Muscle of back (tissue), 3 donors: ENCODE measurements at regions not wholly inside any gene's neighbourhood (a gene's known extent, or its start where the extent isn't known, plus 50 kb on each side); places are given as distances from the start of the nearest gene placed in this dataset.

Experiments used
- DNase-seq, 3 donors: peaks; one replicate each; pipeline versions ENCODE4 v3.0.0 to v3.0.0-alpha.2; 2013

- DNase-seq, result peak in 1 of 3 donors; percentile 26
Measured at GRCh38 chr10:62545160-62546066, 171.2 kb downstream of the ZNF365 start.

DNA sequence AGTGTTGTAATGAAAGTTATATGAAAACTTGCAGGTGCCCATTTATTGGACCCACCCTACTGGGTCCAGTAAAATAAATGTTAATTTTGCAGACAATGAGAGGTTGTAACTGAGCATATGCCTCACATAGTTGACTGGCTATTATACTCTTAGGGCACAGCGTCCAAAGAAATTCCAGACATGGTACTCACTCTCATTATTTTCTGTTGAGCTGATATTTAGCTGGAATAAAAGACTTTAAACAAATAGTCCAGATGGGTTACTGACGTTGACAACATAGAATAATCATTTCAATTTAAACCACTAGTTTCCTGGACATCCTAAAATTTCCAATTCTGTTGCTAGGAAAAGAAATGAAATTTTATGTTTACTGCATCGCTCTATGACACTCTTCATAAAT lies 174.5 kb downstream of the ZNF365 start:
- no peak for DNase-seq

GRCh38 chr10:62550173-62550572 lies 176.0 kb downstream of the ZNF365 start:
- DNase-seq, result no peak

GRCh38 chr10:62554632-62555199 lies 180.5 kb downstream of the ZNF365 start:
- peak in 1 of 3 donors; percentile 52 for DNase-seq

DNA sequence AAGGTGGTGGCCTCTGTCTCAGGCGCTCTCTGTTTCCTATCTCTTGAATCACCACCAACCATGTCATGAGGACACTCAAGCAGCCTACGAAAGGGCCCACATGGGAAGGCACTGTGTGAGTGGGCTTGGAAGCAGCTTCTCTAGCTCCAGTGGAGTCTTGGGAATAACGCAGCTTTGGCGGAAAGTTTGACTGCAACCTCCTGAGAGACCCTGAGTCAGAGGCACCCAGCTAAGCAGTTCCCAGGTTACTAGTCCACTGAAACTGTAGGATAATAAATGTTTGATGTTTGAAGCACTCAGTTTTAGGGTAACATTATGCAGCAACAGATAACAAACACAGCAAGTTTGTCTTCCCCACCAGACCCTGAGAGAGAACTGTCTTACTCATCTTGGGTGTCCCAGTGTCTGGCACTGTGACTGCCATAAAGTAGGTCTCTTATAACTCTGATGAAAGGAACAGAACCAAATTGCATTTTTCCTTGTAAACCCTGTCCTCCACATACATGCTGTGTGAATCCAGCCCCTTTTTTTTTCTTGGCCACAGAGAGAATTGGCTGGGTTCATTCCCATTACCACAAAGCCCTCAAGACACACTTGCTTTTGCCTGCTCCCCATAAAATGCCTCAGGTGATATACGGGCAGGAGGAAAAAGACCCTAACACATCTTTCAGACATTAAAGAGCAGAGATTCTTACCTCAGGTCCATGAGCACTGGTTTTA lies 185.5 kb downstream of the ZNF365 start:
- no peak for DNase-seq

DNA sequence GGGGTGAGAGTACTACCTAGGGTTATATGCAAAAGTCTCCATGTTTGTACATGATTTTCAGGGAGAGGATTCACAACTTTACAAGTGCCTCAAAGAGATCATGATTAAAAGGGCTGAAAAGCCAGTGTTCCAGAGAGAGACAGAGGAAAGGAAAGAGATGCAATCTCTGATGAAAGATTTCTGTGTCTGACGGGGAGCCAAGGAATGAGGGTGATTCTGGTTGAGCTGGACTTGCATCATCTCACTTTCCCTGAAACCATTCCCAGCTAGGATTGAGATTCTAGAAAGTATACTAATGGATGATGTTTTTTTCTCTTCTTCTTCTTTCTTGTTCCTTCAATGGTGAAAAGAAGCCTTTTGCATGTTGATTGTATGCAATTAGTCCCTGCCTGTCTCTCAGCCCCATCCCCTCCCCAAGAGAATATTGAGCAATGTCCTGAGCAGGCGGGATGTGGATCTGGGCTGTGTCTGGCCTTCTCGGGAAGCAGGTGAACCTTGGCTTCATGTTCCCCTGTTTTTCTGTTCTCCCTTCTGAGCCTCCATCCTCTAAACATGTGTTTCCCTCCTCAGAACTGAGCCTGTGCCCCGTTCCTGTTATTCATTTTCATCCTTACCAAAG lies 186.1 kb downstream of the ZNF365 start:
- no peak for DNase-seq

DNA sequence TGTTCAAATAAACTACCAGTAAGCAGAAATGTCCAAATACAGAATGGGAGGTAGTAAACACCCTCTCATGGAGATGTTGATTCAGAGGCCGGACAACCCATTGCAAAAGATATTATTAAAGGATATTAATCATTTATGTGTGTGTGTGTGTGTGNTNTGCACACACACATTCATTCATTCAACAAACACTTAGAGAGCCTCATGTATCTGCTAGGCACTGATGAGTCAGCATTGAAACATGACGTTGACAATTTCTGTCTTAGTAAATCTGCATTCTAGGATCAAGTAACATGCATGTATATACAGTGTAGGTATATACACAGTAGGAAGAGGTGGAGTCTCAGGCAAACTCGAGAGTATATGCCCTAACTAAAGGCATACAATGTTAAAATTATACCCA lies 187.0 kb downstream of the ZNF365 start:
- DNase-seq, result no peak

DNA sequence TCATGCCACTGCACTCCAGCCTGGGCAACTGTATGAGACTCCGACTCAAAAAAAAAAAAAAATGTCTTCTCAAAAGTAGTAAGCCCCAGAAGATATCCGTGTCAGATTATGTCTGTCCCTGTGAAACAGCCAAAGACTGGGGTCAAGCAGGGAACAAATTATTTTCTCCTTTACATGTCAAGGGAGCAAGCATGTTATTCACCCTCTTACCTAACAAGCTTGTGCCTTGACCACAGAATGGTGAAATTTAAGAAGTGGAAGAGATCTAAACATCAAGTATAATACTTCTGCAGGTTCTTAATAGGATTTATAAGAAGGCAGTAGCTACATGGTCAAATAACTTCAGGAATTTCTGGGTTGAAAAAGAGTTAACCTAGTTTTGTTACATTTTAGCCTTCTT lies 187.9 kb downstream of the ZNF365 start:
- no peak for DNase-seq

GRCh38 chr10:62562795-62563194 lies 188.6 kb downstream of the ZNF365 start:
- no peak for DNase-seq

DNA sequence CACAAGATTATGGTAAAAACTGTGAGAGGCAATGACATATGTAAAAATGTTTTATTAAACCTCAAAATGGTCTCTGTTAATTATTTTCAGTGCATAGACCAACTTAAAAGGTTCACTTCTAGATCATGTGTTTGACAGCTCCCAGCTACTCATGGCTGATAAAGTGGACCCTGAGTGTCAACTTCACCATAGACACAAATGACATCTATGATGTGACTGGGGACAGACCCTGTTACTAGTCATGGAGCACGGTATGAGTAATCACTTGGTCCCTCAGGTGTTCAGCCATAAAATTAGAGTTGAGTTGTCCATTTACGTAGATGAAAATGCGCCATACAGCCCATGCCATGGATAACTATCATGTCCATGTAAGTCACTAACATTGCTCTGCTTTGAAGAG lies 199.8 kb downstream of the ZNF365 start:
- no peak for DNase-seq

DNA sequence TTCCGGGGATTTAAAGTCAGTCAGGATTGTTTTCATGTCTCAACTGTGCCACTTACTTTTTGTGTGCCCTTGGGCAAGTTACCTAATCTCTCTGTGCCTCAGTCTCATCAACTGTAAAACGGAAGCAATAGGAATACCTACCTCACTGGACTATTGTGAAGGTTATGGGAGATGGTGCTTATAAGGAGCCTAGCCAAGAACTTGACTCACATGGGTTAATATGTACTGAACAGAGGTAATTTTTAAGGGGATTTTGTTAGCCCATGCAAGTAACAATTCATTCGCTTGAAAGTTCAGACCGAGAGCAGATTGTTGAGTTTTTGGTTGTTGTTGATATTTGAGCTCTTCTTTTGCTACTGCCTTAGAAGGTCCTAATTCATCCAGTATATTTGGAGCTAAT lies 202.9 kb downstream of the ZNF365 start:
- DNase-seq, result no peak

DNA sequence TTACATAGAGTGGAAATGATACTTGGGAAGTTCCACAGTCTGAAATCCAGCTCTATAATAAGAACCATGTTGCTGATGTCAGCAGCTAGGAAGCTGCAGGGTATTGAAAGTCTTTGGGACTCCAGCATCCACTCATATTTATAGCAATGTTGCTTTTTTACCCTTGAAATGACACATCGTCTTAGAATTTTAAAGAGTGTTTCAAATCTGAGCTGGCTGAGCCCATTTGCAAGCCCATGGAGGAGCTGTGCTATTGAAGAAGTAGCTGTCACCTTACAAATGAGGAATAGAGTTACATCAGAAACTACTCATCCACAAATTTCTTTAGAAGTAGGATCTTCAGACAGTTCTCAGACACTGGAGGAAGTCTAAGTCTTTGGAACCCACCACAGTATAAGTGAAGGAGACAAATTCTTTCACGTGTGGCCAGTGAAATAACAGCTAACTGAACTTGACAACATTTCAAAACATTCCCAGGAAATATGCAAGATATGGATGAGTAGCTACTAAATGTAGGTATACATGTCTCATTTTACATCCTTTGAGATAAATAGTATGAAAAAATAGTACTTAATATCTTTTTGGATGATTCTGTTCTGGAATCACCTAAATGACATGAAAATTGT lies 203.6 kb downstream of the ZNF365 start:
- DNase-seq, result peak in 1 of 3 donors; percentile 91

- peak in 1 of 3 donors; percentile 42 for DNase-seq
Measured at GRCh38 chr10:62578301-62578700, 204.1 kb downstream of the ZNF365 start.

DNA sequence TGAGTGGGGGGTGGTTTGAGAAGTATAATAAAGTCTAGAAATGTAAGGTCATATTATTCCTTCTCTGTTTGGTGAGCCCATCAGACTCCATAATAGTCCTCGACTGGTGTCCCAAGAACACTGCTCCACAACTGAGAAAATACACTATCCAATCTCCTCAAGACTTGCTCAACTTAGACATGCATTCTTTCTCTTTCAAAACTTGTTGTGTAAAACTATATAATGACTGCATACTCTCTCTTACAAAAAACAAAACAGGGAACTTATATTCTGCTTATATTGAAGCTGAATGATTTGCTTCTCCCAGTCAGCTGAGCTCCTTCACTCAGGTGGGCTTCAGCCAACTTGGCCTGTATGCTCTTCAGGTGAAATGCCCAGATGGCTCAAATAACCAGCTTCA lies 204.7 kb downstream of the ZNF365 start:
- no peak for DNase-seq

- no peak for DNase-seq
Measured at GRCh38 chr10:62580396-62580795, 206.2 kb downstream of the ZNF365 start.

- DNase-seq, result no peak
Measured at GRCh38 chr10:62581351-62581750, 207.2 kb downstream of the ZNF365 start.

DNA sequence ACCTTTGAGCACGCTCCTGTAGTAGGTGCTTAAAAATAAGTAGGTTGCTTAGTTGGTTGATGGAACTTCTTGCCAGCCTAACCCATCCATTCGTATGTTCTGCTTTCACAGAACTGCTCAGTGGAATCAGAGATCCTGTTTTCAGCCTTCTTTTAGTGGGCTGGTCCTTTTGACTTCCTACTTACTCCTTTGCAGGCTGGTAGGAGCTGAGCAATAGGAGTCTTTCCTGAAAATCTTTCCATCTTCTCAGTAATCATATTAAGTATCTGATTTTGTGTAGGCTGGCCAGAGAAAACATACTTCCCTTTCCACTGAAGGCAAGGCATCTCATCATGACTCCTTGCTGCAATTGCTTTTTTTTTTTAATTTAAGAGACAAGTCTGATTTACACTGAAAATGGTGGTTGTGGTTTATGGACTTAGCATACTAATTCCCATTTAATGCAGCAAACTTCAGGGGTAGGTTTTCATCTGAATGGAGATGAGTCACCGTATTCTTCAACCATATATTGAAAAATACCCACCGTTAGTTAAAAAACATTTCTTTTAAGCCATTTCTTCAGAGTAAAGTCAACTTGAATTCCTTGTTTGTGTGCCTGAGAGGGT lies 208.0 kb downstream of the ZNF365 start:
- peak in 1 of 3 donors; percentile 73 for DNase-seq

- peak; percentile 45 to 92 (median 71) for DNase-seq
Measured at GRCh38 chr10:62582804-62583208, 208.6 kb downstream of the ZNF365 start.

GRCh38 chr10:62583876-62584615 lies 209.9 kb downstream of the ZNF365 start:
- peak in 1 of 3 donors; percentile 90 for DNase-seq

DNA sequence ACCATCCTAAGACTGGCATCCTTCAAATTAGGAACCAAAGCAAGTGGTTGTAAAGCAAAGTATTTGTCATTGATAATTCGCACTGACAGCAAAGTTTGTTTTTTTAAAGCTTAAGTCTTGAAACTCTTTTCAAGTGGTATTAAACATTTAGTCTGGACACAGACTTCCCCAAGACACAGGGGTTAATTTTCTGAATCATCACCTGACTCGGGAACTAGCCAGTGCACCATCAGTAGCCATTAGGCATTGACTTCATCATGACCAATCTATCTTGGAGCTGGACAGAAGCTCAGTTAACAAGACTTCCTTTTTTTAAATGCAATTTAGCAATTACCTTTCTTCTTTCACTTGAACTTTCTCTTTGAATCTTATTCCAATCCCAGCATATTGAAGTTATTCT lies 210.6 kb downstream of the ZNF365 start:
- no peak for DNase-seq
